ENCODE measurements at regions not wholly inside any gene's neighbourhood (a gene's known extent, or its start where the extent isn't known, plus 50 kb on each side); places are given as distances from the start of the nearest gene placed in this dataset.

- TF ChIP-seq, protein P1, sequence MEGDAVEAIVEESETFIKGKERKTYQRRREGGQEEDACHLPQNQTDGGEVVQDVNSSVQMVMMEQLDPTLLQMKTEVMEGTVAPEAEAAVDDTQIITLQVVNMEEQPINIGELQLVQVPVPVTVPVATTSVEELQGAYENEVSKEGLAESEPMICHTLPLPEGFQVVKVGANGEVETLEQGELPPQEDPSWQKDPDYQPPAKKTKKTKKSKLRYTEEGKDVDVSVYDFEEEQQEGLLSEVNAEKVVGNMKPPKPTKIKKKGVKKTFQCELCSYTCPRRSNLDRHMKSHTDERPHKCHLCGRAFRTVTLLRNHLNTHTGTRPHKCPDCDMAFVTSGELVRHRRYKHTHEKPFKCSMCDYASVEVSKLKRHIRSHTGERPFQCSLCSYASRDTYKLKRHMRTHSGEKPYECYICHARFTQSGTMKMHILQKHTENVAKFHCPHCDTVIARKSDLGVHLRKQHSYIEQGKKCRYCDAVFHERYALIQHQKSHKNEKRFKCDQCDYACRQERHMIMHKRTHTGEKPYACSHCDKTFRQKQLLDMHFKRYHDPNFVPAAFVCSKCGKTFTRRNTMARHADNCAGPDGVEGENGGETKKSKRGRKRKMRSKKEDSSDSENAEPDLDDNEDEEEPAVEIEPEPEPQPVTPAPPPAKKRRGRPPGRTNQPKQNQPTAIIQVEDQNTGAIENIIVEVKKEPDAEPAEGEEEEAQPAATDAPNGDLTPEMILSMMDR (IDR thresholded peaks at IDR 0.05; ENCODE audit: low read depth, low read length, missing control alignments), result no peak
- in situ Hi-C loops (cut with HindIII; ENCODE audit: low sequenced_read_pairs), result no loop called here
- no peak overlapping the region for H3K4me3 ChIP-seq (ENCODE audit: low read depth, low read length)
- no peak for DNase-seq (ENCODE audit: low read depth)
These were observed 666.9 kb downstream of the NXPH1 start for GRCh38 chr7:9100289-9100688.

- TF ChIP-seq, protein P1 (IDR thresholded peaks at IDR 0.05; ENCODE audit: low read depth, low read length, missing control alignments), result no peak
- no peak overlapping the region for H3K4me3 ChIP-seq (ENCODE audit: low read depth, low read length)
- in situ Hi-C loops (cut with HindIII; ENCODE audit: low sequenced_read_pairs), result no loop called here
- no peak for DNase-seq (ENCODE audit: low read depth)
These were observed 669.4 kb downstream of the NXPH1 start for GRCh38 chr7:9102846-9103245.

DNA sequence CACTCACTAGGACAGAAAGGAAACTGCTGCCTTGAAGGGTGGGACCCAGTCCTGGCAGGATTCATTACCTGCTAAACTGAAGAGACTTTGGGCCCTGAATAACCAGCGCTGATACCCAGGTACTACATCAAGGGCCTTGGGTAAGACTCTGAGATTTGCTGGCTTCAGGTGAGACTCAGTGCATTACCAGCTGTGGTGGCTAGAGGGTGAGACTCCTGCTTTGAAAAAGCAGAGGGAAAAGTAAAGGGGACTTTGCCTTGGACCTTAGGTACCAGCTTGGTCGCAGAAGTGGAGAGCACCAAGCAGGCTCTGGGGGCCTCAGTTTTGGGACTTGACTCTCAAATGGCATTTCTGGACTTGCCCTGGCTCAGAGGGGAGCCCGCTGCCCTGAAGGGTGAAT is 673.3 kb downstream of the NXPH1 start:
- DNase-seq (ENCODE audit: low read depth), result no peak
- TF ChIP-seq, protein P1 (IDR thresholded peaks at IDR 0.05; ENCODE audit: low read depth, low read length, missing control alignments), result no peak
- H3K4me3 ChIP-seq (ENCODE audit: low read depth, low read length), result no peak overlapping the region
- in situ Hi-C loops (cut with HindIII; ENCODE audit: low sequenced_read_pairs), result no loop called here

DNA sequence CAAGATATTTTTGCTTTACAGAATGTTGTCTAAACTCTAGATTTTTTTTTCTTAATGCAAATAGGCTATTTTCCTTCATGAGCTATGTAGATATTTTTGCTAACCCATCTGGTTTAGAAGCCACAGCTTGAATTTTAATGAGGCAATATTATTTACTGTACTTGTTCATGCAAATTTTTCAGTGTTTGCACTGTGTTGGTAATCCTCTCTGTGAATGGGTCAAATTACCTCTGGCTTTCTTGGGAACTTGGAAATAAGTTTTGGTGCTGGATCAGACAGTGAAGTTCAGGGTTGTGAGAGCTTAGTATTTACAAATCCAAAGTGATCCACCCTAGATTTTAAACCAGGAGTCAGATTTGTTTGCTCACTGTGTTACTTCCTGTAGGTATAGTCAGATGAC is 686.9 kb downstream of the NXPH1 start:
- TF ChIP-seq, protein P1 (IDR thresholded peaks at IDR 0.05; ENCODE audit: low read depth, low read length, missing control alignments), result no peak
- no peak for DNase-seq (ENCODE audit: low read depth)
- in situ Hi-C loops (cut with HindIII; ENCODE audit: low sequenced_read_pairs), result no loop called here
- no peak overlapping the region for H3K4me3 ChIP-seq (ENCODE audit: low read depth, low read length)

DNA sequence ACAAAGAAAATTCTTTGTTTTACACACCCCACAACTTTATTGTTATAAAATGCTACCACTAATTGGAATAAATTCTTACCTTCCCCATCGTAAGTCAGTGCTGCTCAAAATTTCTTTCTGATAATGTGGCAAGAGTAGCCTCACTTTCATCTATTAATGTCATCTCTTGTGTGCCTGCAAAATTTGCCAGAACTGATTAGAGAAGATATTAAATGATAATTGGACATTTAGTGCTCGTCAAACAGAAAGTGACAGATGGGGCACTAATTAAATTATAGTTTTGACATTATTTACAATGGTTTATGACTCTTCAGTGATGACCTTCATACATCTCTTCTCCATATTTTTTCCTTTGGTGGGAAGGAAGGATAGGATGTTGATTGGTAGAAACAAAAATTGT is 690.9 kb downstream of the NXPH1 start:
- no peak overlapping the region for H3K4me3 ChIP-seq (ENCODE audit: low read depth, low read length)
- DNase-seq (ENCODE audit: low read depth), result no peak
- in situ Hi-C loops (cut with HindIII; ENCODE audit: low sequenced_read_pairs), result no loop called here
- TF ChIP-seq, protein P1 (IDR thresholded peaks at IDR 0.05; ENCODE audit: low read depth, low read length, missing control alignments), result no peak

- no peak overlapping the region for H3K4me3 ChIP-seq (ENCODE audit: low read depth, low read length)
- TF ChIP-seq, protein P1 (IDR thresholded peaks at IDR 0.05; ENCODE audit: low read depth, low read length, missing control alignments), result no peak
- no peak for DNase-seq (ENCODE audit: low read depth)
- in situ Hi-C loops (cut with HindIII; ENCODE audit: low sequenced_read_pairs), result no loop called here
These were observed 691.8 kb downstream of the NXPH1 start for GRCh38 chr7:9125246-9125645.

DNA sequence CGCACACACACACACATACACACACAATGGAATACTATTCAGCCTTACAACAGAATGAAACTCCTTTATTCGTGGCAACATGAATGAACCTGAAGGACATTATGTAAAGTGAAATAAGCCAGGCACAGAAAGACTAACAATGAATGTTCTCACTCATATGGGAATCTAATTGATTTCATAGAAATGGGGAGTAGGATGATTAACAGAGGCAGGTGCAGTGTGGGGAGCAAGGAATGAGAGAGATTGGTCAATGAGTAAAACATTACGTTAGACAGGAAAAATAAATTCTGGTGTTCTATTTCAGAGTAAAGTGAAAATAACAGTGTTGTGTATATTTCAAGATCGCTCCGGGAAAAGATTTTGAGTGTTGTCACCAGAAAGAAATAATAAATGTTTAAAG is 694.5 kb downstream of the NXPH1 start:
- TF ChIP-seq, protein P1 (IDR thresholded peaks at IDR 0.05; ENCODE audit: low read depth, low read length, missing control alignments), result no peak
- in situ Hi-C loops (cut with HindIII; ENCODE audit: low sequenced_read_pairs), result no loop called here
- no peak for DNase-seq (ENCODE audit: low read depth)

More for the DNA sequence above, 694.5 kb downstream of the NXPH1 start:
- no peak overlapping the region for H3K4me3 ChIP-seq (ENCODE audit: low read depth, low read length)

Measured in astrocyte of the cerebellum (primary cell).